Activated T-cell treated with anti-CD3 and anti-CD28 coated beads for 4 hours (primary cell): ENCODE measurements at regions not wholly inside any gene's neighbourhood (a gene's known extent, or its start where the extent isn't known, plus 50 kb on each side); places are given as distances from the start of the nearest gene placed in this dataset.
"Not testable (repeated sequence)": the region's sequence is repeated elsewhere in the genome, so short reads cannot be mapped to it uniquely, and the experiment has no call there.

Source experiments
- DNase-seq: peaks from one replicate; pipeline ENCODE4 v3.0.0-alpha.2; 2020

DNA sequence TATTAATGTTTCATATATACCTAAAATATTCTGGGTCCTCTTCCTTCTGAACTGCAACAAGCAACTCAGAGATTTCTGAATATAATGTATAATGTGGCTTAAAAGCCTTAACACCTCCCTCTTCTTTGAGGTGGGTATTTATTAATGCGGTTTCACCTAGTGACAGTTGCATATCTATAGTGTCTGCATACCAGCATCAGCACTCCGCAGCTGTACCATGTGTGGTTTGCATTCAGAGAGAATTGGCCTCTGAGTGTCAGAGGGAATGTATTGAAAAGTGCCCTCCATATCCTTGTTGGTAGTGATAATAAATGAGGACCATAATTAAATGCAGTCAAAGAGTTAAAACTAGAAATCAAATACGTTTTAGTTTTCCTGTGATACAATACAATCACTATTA lies 256.6 kb upstream of the ARRDC3 start:
- DNase-seq = no peak

DNA sequence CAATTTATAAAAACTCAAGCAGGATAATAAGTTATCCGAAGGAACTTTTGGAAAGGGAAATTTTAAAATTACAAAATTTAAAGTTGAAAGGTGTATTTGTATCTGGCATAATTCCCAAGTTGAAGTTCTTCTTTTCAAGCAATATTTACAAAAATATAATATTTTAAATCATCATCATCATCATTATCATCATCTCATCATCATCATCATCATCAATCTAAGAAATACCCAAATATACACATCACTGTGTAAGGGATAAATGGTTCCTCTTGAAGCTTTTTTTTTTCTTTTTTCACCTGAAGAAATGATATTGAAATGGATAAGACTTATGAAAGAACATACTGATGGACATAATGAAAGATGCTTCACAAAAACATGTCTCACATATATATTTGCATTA lies 254.9 kb upstream of the ARRDC3 start:
- no peak for DNase-seq

DNA sequence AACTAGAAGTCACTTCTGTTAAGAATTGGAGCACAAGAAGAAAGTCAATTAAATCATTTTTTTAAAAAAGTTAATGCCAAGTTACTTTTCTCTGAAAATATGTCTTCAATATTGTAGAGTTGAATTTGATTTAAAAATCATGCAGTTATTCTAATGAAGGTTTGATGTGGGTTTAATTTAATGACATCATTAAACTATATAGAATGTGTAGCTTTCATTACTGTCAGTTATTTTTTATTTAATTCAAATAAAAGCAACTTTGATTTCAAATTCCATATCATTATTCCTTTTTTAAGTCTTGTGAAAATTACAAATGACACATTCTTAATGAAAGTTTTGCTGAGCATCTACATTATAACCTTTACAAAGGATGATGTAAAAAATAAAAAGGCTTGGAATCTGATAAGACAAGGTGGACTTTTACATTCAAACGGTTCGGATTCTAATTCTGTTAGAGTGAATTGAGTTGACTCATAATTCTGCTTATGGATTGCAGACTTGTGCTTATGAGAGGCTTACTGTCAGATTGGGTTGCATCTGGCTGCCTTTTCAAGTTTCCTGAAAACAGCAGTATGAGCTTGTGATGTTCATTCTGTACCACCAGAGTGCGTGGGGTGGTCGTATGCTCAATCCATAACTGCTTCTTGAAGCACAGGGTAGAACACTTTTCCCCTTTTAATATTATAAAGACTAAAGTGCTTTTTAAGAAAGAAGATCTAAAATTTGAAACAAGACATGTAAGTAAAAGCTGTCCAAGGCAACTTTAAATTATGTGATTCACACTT lies 253.0 kb upstream of the ARRDC3 start:
- DNase-seq = no peak

DNA sequence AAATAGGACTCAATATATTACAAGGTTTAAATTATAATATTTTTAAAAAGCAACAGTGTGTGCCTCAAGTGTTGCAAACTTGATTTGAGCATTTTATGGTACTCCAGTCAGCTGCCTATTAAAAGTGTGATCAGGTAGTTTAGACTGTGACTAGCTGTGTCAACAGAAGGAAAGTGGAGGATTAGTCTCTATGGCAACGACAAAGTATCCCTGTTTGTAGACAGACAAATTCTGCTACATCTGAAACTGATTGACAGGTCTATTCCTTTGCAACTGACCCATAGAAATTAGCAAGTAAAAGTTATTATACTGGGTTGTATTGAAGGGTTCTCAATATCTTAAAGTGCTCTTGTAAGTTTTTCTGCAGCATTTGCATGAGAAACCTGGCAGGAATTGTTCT lies 249.8 kb upstream of the ARRDC3 start:
- DNase-seq = no peak

DNA sequence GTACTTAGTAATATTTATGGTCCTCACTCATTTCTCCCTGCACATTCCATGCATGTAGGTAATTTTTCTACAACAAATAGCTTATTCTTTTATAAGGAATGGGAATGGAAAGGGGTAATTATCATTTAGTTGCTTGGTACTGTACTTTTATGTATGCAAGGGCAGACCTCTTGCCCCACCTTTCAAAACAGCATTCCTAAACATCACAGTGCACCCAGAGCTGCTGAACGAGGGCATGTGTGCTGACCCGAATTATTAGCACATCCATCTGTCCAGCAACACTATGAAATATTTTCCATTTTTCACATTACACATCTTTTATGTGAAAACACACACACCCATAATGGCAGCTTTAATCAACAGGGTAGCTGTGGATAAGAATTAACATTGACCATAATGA lies 228.6 kb upstream of the ARRDC3 start:
- no peak for DNase-seq

DNA sequence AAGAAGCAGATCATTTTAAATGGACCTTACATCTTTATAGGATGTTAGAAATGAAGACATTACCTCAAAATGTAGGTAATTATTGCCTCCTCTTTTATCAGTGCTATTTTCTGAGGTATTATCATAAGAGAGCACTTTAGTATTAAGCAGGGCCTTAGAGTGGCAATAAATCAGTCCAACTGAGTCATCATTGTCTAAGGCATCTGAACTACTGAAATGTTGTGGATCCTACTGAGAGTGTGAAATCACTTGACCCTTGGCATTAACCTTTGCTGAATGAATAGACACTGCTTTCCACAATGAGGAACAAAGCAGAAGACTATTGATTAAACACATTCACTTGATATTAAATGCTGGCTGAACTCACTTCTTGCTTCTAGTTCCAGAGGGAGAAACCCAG lies 224.6 kb upstream of the ARRDC3 start:
- DNase-seq = no peak

DNA sequence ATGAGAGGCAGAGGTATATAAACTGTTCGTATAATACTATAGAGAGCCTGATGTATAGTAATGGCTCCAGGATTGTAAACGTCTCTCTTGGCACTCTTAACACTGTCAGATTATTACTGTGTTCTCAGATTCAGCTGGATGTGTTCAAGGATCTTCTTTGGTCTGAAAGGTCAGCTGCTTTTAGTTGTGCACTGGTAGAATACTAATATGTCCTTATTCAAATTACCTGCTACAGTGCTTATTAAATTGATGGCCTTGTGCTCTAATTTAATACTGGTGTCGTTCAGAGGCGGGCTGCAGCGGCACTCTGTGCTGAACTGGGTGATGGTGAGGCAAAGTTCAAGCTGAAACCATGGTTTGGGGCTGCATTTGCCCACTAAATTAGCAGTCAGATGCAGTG lies 216.7 kb upstream of the ARRDC3 start:
- DNase-seq = no peak

DNA sequence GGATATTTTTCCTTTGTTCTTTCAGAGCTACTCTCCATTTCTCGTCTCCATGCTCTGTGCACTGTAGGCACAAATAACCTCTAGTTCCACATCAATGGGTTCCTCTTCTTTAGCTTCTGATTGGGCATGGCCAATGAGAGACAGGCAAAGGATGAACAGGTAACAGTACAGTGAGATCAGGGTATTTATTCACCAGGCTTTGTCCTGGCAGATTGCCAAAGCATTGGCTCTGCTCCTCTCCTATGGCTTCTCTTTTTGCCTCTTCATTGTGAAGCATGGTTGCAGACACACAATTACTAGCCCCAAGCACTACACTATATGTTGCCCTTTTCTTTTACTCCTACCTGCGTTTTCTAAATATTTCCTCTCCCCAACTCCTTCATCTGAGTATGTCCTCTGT lies 215.1 kb upstream of the ARRDC3 start:
- DNase-seq = no peak

DNA sequence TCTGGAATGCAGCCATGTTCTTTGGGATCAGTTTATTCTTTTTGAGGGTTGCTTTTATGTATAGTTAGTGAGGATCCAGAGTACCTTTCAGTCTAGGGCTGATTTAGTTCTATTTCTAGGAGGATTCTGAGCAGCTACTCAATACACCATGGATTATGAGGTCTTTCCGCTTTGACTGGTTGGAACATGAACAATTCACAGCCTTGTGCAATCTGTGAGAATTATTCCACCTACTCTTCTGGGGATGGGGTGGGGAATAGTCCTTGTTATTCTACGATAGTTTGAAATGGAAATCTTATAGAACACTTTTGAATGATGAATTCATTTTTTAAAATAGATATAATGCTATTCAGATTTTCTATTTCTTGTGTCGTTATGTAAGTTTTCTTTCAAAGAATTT lies 212.3 kb upstream of the ARRDC3 start:
- no peak for DNase-seq

DNA sequence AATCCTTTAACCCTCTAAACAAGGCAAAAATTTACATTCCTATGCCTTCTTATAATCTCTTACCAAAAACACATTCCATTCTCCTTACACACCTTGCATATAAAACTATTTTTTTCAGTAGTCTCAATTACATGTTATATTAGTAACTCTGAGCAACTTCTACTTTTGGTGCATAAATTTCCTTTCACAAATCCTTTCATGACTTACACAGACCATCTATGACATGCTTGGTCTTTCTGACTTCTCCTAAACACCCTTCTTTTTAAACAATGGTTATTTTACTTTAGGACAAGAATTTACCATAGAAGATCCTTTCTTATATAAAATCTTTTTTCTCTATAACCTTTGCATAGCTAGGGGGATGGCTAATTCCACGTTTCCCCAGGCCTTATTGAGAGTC lies 208.0 kb upstream of the ARRDC3 start:
- DNase-seq = no peak

DNA sequence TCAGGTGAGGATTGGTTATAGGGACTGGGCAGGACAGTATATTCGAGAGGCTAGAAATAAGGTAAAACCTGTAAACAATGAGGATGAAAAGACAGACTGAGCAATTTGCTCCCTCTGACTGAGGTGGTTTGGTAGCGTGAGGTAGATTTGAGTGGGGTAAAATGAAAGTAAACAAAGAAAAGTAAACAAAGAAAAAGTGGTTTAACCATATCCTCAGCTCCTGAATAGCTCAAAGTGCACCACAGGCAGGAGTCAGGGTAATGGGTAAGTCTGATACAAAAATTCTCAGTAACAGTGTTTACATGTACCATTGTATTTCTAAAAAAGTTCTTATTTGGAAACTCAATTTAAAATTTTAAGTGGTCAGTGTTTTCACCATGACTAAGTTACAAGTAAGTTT lies 203.1 kb upstream of the ARRDC3 start:
- DNase-seq = no peak

DNA sequence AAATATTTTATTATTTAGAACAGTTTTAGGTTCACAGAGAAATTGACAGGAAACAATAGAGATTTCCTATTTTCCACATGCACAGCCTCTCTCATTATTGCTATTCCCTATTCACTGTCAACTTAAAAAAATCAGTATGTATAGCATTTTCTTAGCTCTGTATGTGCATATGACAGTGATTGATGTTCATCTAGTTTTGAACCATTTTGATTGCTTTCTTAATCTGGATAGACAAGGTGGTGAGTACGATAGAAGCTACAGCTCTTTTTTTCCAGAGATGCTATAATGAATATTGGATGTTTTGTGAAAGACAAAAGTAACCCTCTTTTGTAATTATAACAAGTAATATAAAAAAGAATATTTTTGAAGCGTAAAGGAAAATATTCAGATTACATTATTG lies 201.2 kb upstream of the ARRDC3 start:
- DNase-seq = no peak

DNA sequence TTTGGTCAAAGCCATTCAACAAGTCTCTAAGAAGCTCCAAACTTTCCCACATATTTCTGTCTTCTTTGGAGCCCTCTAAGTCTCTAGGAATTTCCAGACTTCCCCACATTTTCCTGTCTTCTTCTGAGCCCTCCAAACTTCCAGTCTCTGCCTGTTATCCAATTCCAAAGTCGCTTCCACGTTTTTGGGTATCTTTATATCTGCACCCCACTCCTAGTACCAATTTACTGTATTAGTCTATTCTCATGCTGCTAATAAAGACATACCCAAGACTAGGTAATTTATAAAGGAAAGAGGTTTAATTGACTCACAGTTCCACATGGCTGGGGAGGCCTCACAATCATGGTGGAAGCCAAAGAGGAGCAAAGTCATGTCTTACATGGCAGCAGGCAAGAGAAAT lies 182.9 kb upstream of the ARRDC3 start:
- DNase-seq = not testable (repeated sequence)

DNA sequence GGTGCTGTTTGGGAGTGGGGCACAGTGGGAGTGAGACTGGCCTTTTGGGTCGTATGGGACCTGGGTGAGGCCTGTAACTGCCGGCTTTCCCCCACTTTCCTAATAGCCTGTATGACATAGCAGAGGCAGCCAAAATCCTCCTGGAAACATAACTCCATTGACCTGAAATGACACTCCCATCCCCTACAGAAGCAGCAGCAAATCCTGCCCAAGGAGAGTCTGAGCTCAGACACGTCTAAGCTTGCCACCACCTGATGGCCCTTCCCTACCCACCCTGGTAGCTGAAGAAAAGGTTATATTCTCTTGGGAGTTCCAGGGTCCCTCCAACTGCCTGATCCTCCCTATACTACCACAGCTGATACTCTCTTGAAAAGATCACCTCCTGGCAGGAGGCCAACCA lies 179.8 kb upstream of the ARRDC3 start:
- DNase-seq = no peak

DNA sequence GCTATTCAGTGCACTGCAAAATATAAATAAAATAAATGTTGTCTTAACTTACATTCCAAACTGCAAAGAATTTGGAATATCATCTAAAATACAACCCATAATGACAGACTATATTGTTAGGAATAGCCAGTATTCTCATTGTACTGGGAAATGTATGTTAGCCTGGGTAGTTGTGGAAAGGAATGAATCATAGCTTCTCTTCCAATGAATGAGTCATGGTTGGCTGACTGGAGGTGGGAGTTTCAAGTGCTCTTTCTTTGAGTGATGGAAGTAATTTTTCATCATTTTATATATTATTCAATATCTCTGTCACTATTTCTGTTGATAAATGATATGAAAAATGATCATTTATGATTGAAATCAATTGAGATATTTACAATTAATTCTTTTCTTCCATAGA lies 158.6 kb upstream of the ARRDC3 start:
- no peak for DNase-seq

DNA sequence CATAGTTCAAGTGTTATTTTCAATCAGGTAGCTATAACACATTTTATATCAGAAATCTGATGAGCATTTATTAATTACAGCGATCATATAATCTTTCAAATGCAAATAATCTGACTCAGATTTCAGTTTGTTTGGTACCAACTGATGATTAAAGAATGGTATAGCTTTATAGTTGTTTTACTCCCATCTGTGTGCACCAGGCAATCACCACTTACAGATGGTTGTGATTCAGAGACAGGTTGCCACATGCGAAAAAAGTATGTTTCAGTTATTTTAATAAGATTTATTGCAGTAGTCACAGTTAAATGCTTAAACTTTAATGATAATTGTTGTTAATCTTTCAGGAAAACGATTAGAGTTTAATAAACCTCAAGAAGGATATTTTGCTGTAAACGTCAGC lies 155.1 kb upstream of the ARRDC3 start:
- DNase-seq = no peak

DNA sequence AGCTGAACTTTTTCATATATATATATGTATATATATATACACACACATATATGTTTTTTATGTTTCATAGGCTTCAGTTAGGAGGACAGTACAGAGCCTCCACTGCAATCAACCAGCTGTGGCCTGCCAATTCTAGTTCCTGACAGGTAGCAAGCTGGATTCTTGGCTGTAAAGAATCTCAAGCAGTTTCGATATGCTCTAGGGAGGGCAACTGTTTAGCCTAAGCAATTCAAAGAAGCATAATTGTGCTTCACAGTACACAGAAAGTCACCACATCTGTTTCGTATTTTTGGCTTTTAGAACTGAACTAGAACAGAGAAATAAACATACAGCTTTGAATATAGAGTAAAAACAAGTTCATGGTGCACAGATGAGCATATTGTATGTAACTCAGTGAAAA lies 152.4 kb upstream of the ARRDC3 start:
- no peak for DNase-seq

DNA sequence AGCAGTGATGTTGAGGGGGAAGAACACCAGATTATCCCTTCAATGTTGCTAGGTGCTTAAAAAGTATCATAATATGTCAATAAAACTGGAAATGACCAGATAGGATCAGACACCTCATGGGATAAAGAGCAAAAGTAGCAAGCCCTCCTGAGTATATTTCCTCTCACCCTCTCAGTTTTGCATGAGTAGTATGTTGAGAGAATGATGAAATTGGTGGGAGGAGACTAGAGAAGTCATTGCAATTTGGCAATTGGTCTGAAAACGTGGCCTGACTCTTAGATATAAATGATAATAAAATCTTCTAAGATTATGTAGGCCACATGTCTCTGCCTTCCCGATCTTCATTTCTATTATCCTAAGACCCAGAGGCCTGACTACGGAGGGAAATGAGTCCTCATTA lies 151.2 kb upstream of the ARRDC3 start:
- no peak for DNase-seq

DNA sequence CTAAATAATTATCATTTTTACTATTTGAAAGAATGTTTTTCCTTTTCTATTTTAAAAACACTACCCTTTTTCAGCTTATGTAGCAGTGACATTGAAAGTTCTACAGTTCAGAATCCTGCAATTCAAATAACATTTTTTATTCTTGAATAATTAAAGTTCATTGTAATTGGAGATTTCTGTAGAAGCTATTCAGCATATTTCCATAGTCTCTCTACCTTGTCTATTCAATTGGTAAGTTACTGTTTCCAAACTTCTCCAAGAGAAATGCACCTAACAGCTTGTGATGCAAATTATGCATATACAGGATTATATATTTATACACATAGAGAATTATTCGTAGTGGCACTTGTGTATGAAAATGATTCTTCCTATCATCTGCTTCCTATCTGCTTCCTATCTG lies 149.7 kb upstream of the ARRDC3 start:
- no peak for DNase-seq

DNA sequence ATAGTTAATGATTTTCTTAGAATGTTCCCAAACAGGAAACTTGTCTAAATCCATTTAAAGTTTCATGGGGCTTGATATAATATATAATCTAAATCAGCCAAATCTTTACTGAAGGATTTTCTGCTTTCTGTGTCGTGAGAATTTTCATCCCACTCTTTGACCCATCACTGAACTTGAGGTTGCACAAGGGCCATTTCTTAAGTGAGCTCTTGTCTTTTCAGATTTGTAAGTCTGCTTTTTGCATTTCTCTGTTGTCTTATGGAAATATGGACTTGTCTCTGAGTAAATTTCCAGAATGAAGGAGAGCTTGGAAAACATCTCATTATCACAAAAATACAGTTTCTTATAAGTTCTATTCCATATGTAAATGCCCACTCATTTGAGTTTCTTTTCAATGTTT lies 149.2 kb upstream of the ARRDC3 start:
- DNase-seq = no peak

DNA sequence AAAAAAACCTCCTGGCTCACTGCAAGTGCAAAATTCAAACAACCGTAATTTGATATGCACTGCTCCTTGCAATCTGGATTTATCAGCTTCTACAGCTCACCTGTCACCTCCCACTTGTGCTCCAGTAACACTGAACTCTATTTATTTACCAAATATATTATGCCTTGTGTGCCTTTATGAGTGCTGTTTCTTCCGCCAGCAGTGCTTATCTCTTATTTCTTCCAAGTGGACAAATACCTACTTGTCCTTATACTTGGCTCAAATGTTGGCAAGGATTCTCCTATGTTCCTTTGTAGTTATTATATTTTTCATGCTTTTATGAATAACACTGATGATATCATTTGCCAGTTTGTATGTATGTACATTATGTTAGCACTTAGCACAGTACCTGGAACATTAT lies 145.7 kb upstream of the ARRDC3 start:
- no peak for DNase-seq

DNA sequence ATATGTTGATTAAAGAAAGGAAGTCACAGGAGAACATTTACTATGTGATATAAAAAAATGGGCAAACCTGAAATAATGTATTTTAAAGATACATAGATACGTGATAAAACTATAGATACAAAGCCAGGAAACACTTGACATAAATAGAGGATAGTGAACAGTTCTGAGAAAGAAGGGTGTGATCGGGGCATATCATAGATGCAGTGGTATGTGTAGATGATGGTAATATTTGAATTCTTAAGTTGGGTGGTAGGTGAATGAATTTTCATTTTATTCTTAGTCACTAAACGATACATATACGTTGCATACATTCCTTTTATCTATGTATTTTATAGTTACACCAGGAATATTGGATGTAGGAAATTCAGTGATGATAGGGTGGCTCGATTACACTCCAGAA lies 138.7 kb upstream of the ARRDC3 start:
- no peak for DNase-seq

DNA sequence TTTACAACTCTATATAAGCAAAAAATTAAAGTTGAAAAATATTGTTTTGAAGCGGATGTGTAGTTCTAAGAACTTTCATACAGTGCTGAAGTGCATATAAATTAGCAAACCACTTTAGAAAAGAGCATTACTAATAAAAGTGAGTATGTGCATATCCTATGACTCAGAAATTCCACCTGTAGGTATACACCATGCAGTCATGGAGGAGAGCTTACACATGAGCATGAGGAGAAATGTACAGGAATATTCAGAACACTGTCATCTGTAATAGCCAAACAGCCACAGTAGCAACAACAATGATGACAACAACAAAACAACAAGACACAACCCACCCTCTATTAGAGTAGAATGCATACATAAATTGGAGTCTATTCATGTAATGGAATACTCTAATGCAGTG lies 138.2 kb upstream of the ARRDC3 start:
- DNase-seq = no peak

DNA sequence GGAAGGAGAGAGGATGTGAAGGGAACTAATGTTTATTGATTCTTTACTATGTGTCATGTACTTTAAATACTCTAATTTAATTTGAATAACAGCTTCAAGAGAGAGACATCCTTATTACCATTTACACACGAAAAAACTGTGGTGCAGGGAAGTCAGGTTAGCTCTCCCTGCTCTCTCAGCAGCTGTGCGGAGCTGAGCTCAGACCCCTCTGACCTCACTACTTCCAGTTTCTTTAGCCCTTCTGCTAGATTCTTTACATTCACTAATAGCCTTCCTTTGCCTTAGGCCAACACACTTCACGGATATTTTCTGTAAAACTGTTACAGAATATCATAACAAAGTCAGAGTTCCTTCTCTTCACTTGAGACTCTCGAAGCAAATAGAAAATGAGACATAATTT lies 131.3 kb upstream of the ARRDC3 start:
- DNase-seq = no peak

DNA sequence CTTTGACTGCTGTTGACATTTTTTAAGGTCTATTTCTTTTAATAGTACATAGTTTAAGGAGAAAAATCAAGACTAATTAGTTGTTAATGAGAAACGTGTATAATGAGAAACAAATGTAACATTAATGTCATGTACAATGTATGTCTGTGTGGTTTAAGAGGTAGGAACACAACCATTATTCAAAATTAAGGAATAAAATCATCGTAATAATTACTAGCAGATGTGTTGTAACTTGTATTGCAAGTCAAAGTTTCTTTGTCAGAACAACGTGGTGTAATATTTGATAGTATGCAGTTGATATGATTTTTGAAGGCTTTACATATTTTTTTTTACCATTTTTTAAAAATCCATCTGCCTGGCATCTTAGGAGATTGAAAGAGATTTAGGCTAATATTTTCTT lies 120.2 kb upstream of the ARRDC3 start:
- DNase-seq = no peak

DNA sequence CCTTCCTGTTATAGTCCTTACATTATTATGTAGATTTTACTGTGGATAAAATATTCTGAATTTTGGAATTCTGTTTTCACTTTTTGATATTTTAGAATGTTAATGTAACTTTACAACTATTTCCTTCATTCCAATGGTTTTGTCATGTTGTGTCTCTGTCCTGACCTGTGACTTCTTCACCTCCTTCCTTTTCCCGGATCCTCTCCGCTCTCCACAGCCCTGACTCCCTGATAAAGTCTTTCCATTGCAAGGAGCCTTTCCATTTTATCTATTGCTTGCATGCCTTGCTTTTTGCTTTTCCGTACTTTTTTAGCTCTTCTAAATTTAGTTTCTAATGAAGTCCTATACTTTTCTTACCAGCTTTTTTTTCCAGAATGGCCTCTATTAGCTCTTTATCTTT lies 117.6 kb upstream of the ARRDC3 start:
- DNase-seq = no peak
